ENCODE measurements at regions not wholly inside any gene's neighbourhood (a gene's known extent, or its start where the extent isn't known, plus 50 kb on each side); places are given as distances from the start of the nearest gene placed in this dataset.

- TF ChIP-seq ELK1 (IDR thresholded peaks at IDR 0.05; ENCODE audit: low read depth, low read length) (no peak), CBFB (IDR thresholded peaks at IDR 0.05; ENCODE audit: low read depth) (no peak), BRCA1 (IDR thresholded peaks at IDR 0.05; ENCODE audit: low read depth, low read length) (no peak), CTCF (IDR thresholded peaks at IDR 0.05 in 2 of 3, conservative IDR thresholded peaks at IDR 0.05 in 1 of 3; ENCODE audit: control insufficient read depth in 2 of 3, extremely low read depth in 1 of 3, insufficient read depth in 1 of 3, low read depth in 3 of 3, low read length in 3 of 3) (no peak), TCF7 (IDR thresholded peaks at IDR 0.05; ENCODE audit: borderline replicate concordance) (no peak), CEBPB (IDR thresholded peaks at IDR 0.05; ENCODE audit: borderline replicate concordance in 1 of 2, low read depth in 2 of 2, low read length in 2 of 2) (no peak), YY1 (IDR thresholded peaks at IDR 0.05; ENCODE audit: low read depth, low read length) (no peak), GABPA (IDR thresholded peaks at IDR 0.05; ENCODE audit: low read depth) (no peak), SUPT20H (IDR thresholded peaks at IDR 0.05; ENCODE audit: borderline replicate concordance, control insufficient read depth, low read depth, low read length) (no peak), BCLAF1 (IDR thresholded peaks at IDR 0.05) (no peak), GATAD2B (conservative IDR thresholded peaks at IDR 0.05; ENCODE audit: low read depth) (no peak)
Observed at GRCh38 chr6:98352348-98352747, 482.0 kb upstream of the POU3F2 start.

All from GM12878 (cell line).